NCI-H128 (cell line): ENCODE measurements at regions not wholly inside any gene's neighbourhood (a gene's known extent, or its start where the extent isn't known, plus 50 kb on each side); places are given as distances from the start of the nearest gene placed in this dataset.

Experiments
- DNase-seq: peaks from one replicate; lab custom pipeline; 2025; ENCODE audit not compliant: unreplicated experiment; lab: John Stamatoyannopoulos, UW

GRCh38 chr1:88266051-88266450 is 418.0 kb upstream of the PKN2 start:
- DNase-seq: no peak

- DNase-seq: no peak
These were observed 411.9 kb upstream of the PKN2 start for GRCh38 chr1:88272216-88272615.

GRCh38 chr1:88274431-88274830 is 409.6 kb upstream of the PKN2 start:
- no peak for DNase-seq

GRCh38 chr1:88275259-88275862 is 408.7 kb upstream of the PKN2 start:
- no peak for DNase-seq

GRCh38 chr1:88276163-88276562 is 407.9 kb upstream of the PKN2 start:
- no peak for DNase-seq

GRCh38 chr1:88284066-88284465 is 400.0 kb upstream of the PKN2 start:
- no peak for DNase-seq

- DNase-seq: no peak
These were observed 399.3 kb upstream of the PKN2 start for GRCh38 chr1:88284666-88285366.

- DNase-seq: no peak
These were observed 397.4 kb upstream of the PKN2 start for GRCh38 chr1:88286716-88287115.

GRCh38 chr1:88288571-88288970 is 395.5 kb upstream of the PKN2 start:
- DNase-seq: no peak

- no peak for DNase-seq
These were observed 394.5 kb upstream of the PKN2 start for GRCh38 chr1:88289401-88290102.

- no peak for DNase-seq
These were observed 392.3 kb upstream of the PKN2 start for GRCh38 chr1:88291611-88292354.

- no peak for DNase-seq
These were observed 390.3 kb upstream of the PKN2 start for GRCh38 chr1:88293691-88294190.

GRCh38 chr1:88296227-88296626 is 387.8 kb upstream of the PKN2 start:
- no peak for DNase-seq

- DNase-seq: no peak
These were observed 387.4 kb upstream of the PKN2 start for GRCh38 chr1:88296642-88297041.

GRCh38 chr1:88298506-88298905 is 385.6 kb upstream of the PKN2 start:
- DNase-seq: no peak

- DNase-seq: no peak
These were observed 383.3 kb upstream of the PKN2 start for GRCh38 chr1:88300752-88301263.

- no peak for DNase-seq
These were observed 381.1 kb upstream of the PKN2 start for GRCh38 chr1:88302843-88303486.

- no peak for DNase-seq
These were observed 372.8 kb upstream of the PKN2 start for GRCh38 chr1:88311265-88311664.

- no peak for DNase-seq
These were observed 372.2 kb upstream of the PKN2 start for GRCh38 chr1:88311907-88312306.

- no peak for DNase-seq
These were observed 366.7 kb upstream of the PKN2 start for GRCh38 chr1:88317396-88317795.

GRCh38 chr1:88318740-88319139 is 365.3 kb upstream of the PKN2 start:
- no peak for DNase-seq
